OCI-LY7 (cell line): ENCODE measurements at regions not wholly inside any gene's neighbourhood (a gene's known extent, or its start where the extent isn't known, plus 50 kb on each side); places are given as distances from the start of the nearest gene placed in this dataset.

ENCODE experiments used
- EZH2phosphoT487 ChIP-seq: fragments of 200-600 bp; sonication (generic); IDR thresholded peaks from 2 replicates; pipeline ENCODE4 v1.6.1; 2018; ENCODE audit warnings: low read depth, borderline replicate concordance, mild to moderate bottlenecking, mixed run types, antibody characterized with exemption, low read length, moderate library complexity, mixed read lengths
- TF ChIP-seq, protein P1 (sequence below): fragments of 200-600 bp; sonication (generic); conservative IDR thresholded peaks from 2 replicates; pipeline ENCODE4 v1.5.1; 2014; ENCODE audit warnings: mild to moderate bottlenecking, antibody characterized with exemption, low read length, moderate library complexity, mixed read lengths

- TF ChIP-seq EZH2phosphoT487, result no peak
- TF ChIP-seq, protein P1, sequence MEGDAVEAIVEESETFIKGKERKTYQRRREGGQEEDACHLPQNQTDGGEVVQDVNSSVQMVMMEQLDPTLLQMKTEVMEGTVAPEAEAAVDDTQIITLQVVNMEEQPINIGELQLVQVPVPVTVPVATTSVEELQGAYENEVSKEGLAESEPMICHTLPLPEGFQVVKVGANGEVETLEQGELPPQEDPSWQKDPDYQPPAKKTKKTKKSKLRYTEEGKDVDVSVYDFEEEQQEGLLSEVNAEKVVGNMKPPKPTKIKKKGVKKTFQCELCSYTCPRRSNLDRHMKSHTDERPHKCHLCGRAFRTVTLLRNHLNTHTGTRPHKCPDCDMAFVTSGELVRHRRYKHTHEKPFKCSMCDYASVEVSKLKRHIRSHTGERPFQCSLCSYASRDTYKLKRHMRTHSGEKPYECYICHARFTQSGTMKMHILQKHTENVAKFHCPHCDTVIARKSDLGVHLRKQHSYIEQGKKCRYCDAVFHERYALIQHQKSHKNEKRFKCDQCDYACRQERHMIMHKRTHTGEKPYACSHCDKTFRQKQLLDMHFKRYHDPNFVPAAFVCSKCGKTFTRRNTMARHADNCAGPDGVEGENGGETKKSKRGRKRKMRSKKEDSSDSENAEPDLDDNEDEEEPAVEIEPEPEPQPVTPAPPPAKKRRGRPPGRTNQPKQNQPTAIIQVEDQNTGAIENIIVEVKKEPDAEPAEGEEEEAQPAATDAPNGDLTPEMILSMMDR, result no peak
These were observed 202.1 kb upstream of the IRX3 start for GRCh38 chr16:54488729-54489128.
